AML-193 (cell line): ENCODE measurements at regions not wholly inside any gene's neighbourhood (a gene's known extent, or its start where the extent isn't known, plus 50 kb on each side); places are given as distances from the start of the nearest gene placed in this dataset.

Source experiments
- DNase-seq, 2 experiments: peaks; one replicate each; lab custom pipeline; 2025; lab: John Stamatoyannopoulos, UW

DNA sequence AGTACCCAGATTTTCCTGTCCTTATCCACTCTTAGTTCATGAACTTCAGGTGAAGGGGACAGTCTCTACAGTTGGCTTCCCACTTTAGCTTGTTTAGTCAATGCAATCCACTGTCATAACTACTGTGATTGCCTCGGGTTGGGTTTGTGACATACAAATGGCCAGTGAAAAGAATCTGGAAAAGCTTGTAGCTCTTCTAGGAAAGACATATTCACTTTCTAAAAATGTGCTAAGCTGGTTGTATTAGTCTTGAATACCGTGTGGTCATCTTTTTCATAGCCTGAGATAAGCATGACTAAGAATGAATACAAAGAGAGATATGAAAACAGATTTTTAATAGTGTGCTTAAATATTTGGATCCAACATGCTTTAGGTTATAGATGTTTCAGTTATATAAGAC lies 1443.5 kb upstream of the IGFBP7 start:
- DNase-seq, result no peak

DNA sequence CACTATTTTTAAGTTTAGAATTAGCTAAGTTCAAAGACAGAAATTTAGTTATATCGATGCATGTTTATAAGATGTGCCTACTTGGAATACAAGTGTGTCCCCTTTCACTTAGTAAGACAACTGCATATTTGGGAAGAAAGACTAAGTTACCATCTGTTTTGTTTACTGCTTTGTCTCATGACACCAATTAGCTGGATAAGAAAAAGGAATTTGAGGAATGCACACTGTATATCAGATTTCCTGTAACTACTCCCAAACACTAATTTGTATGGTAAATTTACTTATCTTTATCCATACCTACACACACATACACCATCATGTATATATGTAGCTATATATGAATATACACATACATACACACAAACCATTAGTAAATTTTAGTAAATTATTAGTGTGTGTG lies 1442.8 kb upstream of the IGFBP7 start:
- DNase-seq, result no peak

DNA sequence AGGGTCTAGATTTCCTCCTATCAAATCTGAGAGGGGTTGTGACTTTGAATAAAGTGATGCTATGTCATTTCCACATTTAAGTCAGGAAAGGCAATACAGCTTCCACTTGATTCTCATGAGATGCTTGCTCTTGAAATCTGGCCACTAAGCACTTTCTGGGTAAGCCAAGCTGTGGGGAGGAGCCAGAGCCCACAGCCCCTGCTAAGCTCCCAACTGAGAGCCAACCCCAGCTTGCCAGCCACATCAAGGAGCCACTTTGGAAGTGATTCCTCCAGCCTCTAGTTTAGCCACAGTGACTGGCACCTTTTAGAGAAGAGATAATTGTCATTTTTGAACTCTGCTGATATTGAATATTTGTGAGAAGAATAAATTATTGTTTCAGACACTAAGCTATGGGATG lies 1441.5 kb upstream of the IGFBP7 start:
- DNase-seq, result no peak

DNA sequence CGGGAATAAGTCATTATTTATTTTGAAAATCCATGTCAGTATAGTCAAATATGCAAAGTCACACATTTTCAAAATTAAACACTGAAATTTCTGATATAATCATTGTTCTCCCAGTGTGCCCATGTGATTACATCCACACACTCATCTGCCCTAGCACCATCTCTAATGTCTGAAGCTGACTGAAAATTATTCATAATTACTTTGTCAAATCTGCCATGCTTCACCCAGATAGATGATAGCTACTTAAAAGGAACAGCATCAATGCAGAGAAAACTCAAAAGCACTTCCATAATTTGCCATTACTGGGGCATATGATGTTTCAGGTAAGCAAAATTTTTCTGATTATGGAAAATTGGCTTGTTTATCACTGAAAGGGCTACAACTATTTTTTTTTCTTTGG lies 1433.3 kb upstream of the IGFBP7 start:
- DNase-seq, result no peak

DNA sequence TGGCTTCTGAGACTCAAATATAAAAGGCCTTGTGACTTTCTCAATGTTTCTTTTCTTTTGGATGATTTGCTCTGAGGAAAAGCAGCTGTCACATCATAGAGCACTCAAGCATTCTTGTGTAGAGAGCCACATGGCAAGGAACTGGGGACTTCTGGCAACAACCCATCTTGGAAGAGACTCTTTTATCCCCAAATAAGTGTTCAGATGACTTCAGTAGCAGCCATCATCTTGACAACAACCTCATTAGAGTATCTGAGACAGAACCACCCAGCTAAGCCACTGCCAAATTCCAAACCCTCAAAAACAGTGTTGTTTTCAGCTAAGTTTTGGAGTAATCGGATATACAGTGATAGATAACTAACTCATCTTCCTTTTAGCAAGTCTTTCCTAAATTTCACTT lies 1431.7 kb upstream of the IGFBP7 start:
- no peak for DNase-seq

DNA sequence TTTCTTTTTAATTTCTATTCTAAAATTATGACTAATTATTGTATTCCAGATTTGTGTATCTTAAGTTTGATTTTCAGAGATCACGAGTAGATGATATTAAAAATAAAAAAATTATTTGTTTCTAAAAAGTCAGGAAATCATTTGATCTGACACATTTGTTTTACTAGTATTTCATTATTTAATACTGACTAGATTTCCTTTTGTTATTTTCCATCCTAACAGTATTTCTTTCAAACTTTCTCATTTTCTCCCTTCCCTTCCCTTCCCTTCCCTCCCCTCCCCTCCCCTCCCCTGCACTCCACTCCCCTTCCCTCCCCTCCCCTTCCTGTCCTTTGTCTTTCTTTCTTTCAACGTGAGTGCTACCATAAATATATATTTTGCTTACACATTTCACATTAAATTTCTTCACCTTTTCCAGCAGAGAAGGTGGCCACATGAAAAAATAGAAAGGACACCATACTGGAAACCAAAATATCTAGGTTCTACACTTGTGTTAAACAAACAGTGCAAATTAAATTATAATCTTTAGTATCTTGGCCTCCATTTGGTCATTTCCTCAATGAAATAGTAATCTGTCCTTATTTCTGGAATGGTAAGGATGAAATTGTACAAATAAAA lies 1412.7 kb upstream of the IGFBP7 start:
- DNase-seq, result no peak

DNA sequence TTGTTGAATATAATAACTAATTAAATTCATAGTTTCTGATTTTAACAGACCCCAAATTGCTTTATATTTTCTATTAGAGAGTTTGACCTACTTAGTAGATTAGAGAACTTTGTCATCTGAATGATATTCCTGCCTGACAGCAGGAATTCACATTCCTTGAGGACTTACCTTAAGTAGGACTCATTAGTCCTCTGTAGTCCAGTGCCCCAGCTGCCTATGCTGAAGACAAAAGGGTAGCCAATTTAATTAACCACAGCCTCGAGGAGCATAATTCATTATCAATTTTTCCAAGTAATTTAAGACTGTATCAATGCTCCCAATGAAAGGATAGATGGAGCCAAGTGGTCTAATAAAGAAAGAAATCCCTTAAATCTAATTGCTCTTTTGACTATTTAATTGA lies 1405.0 kb upstream of the IGFBP7 start:
- no peak for DNase-seq

DNA sequence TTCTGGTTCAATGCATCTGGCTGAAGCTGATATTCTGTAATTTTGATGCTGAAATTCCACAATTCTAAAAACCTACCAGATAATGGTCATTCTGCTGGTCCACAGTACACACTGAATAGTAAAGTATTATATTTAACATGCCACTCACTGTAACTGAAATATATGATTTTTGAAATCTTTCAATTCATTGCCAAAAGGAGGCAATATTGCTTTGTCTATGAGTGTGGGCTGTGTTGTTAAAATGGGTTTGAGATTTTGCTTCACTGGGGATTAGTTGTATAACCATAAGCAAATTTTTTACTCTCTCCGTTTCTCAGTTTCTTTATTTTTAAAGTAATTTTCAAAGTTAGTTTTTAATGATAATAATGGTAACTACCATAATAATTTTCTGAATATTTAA lies 1404.1 kb upstream of the IGFBP7 start:
- DNase-seq, result no peak

DNA sequence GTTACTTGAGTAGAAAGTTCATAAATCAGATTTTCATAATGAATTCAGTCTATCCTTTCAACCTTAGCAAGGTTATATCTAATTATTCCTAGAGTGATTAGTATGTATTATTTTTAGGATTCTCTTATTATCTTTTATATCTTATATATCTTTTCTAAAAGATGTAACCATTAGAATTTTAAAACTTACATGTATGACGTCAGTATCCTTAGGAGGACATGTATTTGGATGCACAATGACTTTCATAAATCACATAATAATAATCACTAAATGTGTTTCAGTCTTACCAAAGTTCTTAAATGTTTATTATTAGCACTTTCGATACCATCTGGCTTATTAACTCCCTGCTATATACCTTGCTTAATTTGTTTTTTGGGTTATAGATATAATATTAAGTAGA lies 1400.5 kb upstream of the IGFBP7 start:
- no peak for DNase-seq

DNA sequence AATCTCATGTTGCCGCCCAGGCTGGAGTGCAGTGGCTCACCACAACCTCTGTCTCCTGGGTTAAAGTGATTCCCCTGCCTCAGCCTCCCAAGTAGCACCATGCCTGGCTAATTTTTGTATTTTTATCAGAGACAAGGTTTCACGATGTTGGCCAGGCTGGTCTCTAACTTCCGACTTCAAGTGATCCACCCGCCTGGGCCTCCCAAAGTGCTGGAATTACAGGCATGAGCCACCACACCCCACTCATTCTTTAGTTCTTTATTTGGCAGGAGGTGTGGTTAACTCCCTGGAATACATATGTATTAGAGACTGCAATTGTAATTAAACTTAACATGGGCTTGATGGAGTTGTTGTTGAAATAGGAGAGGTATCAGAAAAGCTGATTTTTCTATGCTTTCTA lies 1396.9 kb upstream of the IGFBP7 start:
- no peak for DNase-seq

DNA sequence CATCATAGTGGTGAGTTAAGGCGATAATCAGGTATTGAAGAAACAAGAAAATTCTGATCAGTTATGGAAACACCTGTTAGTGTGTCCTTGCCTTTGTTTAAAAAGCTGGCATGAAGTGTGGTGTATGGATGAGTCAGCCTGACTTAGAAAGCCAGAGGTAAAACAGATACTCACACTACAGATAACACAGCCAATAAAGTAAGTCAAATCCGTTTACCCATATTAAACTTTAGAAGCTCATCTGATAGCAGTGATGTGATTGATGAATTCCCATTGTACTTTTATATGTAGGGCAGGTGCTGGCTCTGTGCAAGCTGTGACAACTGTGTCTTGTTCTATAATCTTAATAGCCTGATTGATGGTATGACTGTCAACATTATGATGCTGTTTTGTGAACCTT lies 1392.7 kb upstream of the IGFBP7 start:
- no peak for DNase-seq

DNA sequence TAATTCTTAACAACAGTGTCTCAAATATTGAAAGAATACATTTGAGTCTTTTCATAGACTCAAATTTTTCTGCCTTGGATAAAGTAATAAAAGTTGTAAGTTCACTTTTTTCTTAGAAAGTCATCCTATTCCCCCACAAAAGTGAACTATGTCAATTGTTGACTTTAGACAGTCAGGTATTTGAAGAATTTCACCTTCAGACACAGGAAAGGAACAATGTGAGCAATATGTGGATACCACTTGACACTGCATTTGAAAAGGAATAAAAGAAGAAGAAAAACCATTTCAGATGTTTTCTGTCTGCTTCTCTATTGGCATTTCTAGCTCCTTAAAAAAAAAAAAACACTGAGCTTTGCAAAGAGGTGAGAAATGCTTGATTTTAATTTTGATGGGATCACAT lies 1389.0 kb upstream of the IGFBP7 start:
- no peak for DNase-seq

DNA sequence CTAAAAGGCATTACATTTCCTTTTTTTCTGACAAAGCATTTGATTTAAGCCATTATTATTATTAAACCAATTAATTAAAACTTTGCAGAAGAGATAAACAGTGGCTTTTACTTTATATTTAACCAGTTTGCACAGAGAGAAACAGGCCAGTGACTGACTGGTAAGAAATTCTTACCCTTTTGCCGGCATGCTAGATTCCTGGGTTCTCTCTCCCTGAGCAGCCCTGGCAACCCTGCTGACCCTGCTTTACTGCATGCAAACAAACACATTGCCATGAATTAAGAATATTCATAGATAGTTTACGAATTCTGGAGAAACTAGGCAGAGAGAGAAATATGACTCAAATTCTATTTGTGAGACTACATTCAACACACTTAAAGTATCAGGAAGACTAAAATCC lies 1381.4 kb upstream of the IGFBP7 start:
- DNase-seq, result no peak

DNA sequence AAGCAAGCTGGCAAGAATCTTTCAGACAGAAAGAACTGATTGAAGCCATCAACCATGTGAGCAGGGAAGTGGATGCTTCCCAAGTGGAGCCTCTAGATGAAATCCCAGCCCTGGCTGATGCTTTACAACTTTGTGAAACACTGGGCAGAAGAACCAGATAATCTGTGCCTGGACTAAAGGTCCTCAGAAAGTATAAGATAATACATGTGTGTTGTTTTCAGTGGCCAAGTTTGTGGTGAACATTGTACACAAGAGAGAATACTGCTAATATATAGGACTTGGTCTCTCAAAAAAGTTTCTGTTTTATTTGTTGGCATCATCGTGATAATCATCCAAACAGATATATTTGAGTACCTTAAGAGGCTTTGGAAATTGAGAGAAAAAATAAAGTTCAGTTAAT lies 1367.8 kb upstream of the IGFBP7 start:
- DNase-seq, result no peak

DNA sequence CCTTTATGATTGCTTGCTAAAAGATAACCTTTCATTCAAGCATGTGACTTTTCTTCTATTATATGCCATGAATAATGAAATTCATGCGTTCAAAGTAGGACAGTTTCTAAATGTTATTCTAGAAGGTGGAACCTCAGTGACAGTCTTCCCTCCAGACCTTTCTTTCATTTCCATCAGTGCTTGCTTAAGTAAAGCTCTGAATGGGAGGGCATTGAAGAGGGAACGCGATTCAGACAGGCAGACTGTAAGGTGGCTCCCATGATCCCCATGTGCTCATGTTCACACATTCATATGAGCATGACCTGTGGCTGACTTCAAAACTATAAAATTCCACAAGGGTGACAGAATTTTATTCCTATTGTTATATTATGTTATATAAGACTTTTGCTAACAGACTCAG lies 1367.3 kb upstream of the IGFBP7 start:
- no peak for DNase-seq

DNA sequence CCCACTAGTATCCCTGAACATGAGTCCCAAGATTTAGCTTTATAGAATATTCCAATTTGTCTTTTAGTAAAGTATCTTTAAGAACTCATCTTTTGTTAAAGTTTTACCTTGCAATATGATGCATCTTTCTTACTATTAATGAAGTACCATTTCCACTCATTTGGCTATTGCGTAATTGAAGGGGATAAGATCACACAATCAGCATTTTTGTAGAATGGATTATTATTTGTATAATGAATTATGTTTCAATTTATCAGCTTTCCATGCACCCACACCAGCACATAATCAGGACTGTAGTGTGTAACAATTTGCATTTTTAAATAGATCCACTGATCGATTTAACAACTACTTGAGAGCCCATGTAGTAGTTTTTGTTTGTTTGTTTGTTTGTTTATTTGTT lies 1364.9 kb upstream of the IGFBP7 start:
- DNase-seq, result no peak

DNA sequence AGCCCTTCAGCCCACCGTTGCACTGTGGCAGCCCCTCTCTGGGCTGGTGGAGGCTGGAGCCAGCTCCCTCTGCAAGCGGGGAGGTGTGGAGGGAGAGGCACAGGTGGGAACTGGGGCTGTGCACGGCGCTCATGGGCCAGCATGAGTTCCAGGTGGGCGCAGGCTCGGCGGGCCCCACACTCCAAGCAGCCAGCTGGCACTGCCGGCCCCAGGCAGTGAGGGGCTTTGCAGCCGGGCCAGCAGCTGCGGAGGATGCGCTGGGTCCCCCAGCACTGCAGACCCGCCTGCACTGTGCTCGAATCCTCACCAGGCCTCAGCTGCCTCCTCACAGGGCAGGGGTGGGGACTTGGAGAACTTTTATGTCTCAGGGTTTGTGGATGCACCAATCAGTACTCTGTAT lies 1354.8 kb upstream of the IGFBP7 start:
- no peak for DNase-seq

DNA sequence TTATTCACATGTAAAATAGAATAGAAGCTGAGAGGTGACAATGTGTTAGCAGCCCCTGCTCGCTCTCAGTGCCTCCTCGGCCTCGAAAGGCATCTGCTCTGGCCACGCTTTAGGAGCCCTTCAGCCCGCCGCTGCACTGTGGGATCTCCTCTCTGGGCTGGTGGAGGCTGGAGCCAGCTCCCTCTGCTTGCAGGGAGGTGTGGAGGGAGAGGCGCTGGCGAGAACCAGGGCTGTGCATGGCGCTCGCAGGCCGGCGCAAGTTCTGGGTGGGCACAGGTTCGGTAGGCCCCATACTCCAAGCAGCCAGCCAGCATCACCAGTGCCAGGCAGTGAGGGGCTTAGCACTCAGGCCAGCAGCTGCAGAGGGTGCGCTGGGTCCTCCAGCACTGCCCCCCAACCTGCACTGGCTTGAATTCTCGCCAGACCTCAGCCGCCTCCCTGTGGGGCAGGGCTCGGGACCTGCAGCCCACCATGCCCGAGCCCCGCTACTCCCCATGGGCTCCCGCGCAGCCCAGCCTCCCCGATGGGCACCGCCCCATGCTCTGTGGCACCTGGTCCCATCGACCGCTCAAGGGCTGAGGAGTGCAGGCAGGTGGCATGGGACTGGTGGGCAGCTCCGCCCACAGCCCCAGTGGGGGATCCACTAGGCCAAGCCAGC lies 1346.7 kb upstream of the IGFBP7 start:
- DNase-seq, result no peak

DNA sequence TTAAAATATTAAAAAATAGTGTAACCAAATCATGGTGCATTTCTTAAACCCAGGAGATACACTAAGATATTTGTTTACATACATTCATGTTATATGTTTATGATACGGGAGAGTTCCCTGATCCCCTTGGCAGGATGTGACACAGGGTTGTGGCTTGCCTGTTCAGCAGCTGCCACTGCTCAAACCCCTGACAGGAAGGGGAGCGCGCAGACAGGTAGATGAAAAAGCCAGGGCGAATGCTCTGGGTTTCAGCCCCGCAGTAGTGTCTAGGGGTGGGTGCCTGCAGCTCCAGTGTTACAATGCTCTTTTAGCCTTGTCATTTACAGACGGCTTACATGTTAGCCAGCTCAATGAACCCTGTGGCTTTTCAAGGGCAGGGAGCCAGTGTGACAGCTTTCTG lies 1343.8 kb upstream of the IGFBP7 start:
- DNase-seq, result no peak

DNA sequence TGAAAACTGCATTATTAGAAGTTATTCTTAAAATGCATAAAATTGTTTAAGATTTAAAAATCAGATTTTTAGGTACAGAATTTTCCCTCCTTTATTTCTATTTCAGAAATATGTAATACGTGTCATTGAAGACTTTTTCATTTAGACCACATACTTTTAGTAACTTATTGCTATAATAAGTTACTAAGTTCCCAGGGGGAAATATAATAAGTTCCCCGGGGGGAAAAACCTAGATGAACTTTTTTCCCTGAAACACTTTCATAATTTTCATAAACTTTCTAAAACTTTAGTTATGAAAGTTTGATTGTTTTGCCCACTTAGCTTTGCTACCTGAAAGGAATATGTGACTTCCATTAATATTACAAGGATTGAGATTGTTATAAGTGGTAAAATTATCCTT lies 1341.5 kb upstream of the IGFBP7 start:
- no peak for DNase-seq

DNA sequence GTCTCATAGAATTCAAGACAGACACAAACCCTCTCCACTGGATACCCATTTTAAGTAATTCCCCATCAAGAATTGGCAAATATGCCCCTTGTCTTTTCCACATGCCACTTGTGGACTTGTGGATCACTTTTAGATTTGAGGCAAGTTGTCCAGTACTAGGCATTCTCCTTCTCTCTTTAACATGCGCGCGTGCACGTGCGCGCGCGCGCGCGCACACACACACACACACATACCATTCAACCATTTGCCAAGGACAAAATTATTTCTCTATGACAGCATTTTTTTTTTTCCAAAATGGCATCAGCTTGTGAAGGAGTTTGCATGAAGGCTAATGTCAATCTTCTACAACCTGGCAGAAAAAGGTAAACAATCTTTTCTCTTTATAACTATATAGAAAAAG lies 1325.7 kb upstream of the IGFBP7 start:
- DNase-seq, result no peak

DNA sequence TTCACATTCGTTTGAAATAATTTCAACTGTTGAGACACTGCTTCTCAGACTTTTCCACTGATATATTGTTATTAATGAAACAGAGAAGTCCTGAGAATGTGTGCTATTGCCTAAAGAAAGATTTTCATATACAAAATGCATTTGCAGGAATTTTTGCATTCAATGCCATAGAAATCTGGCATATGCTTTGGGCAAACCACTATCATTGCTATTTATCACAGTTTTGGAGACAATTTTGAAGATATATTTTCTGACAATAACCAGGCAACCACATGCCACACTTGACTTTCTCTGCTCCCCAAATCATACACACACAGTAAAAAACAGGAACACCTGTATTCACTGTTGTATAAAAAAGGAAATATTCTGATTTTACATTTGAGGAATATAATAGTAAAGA lies 1303.7 kb upstream of the IGFBP7 start:
- DNase-seq, result no peak

DNA sequence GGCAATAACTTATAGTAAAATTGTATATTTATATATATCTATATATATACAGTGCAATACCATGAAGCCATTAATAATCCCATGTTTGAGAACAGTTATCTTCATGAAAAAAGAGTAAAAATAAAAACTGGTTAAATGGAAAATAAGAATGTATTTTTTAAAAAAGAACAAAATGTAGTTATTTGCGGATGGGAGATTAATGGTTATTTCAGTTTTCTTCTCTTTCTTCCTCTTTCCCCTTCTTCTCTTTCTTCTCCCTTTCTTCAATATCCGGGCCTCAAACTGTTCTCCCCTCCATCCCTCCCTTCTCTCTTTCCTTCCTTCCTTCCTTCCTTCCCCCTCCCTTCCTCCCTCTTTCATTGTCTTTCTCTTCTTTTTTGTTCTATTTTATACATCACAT lies 1301.7 kb upstream of the IGFBP7 start:
- no peak for DNase-seq

DNA sequence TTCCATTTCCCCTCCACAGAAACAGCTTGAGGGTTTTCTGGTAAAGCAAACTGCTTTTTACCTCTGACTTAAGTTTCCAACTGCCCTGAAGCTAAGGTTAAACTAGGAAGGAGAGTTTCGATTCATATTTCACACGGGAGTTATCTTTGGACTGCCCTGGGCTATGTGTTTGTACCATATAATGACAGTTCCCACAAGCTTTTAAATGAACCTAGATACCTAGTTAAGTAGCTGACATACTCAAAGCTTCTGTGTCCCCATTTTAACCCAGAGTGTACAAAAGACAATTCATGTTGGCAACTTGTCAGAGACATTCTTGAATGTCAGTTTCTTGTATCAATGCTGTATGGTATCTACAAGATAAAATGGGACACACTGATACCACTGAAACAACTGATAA lies 1296.6 kb upstream of the IGFBP7 start:
- no peak for DNase-seq
